C4-2B (cell line): ENCODE measurements at regions not wholly inside any gene's neighbourhood (a gene's known extent, or its start where the extent isn't known, plus 50 kb on each side); places are given as distances from the start of the nearest gene placed in this dataset.

Source experiments
- ZFX ChIP-seq: fragments of 450-650 bp; IDR thresholded peaks from 2 replicates; pipeline ENCODE4 v1.6.1; 2017
- TF ChIP-seq, protein P1 (sequence below): fragments of 450-650 bp; conservative IDR thresholded peaks from 2 replicates; pipeline ENCODE4 v1.5.1; 2017; ENCODE audit warnings: mild to moderate bottlenecking

DNA sequence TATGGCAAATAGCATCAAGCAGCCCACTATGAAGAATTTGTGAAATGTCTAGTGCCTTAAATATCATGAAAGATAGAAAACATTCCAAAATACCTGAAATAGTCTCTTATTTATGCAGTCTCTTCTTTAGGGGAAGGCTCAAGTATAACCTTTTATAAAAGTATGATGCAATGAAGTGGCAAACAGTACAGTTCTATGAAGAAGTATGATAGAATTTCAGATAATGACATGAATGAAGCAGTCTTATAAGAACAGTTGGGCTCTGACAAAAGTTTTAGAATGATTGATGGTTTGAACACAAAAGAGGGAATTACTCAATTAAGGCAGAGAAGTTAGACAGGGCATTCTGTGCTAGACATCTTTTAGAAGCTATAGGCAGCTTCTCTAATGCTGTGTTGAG is 1791.8 kb upstream of the PIK3C3 start:
- TF ChIP-seq, protein P1, sequence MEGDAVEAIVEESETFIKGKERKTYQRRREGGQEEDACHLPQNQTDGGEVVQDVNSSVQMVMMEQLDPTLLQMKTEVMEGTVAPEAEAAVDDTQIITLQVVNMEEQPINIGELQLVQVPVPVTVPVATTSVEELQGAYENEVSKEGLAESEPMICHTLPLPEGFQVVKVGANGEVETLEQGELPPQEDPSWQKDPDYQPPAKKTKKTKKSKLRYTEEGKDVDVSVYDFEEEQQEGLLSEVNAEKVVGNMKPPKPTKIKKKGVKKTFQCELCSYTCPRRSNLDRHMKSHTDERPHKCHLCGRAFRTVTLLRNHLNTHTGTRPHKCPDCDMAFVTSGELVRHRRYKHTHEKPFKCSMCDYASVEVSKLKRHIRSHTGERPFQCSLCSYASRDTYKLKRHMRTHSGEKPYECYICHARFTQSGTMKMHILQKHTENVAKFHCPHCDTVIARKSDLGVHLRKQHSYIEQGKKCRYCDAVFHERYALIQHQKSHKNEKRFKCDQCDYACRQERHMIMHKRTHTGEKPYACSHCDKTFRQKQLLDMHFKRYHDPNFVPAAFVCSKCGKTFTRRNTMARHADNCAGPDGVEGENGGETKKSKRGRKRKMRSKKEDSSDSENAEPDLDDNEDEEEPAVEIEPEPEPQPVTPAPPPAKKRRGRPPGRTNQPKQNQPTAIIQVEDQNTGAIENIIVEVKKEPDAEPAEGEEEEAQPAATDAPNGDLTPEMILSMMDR: no peak
- no peak for TF ChIP-seq ZFX
